H1 (cell line): ENCODE measurements at regions not wholly inside any gene's neighbourhood (a gene's known extent, or its start where the extent isn't known, plus 50 kb on each side); places are given as distances from the start of the nearest gene placed in this dataset.

Experiments used
- CTCF ChIA-PET: fragments of 300-600 bp; sonication (Branson Sonifier 250); formaldehyde crosslinking; loops from one replicate; lab custom pipeline; 2021; ENCODE audit not compliant: partially characterized antibody; lab: Charles Lee
- POLR2A ChIA-PET: fragments of 300-600 bp; sonication (Branson Sonifier 250); formaldehyde crosslinking; loops from one replicate; lab custom pipeline; 2021; ENCODE audit warnings: inconsistent platforms; ENCODE audit not compliant: partially characterized antibody; lab: Charles Lee
- DNase-seq, 2 experiments: peaks; one replicate each; pipeline versions ENCODE4 v3.0.0 to v3.0.0-alpha.2; 2010 to 2022; ENCODE audit warnings: low spot score in 2 of 2, low read depth in 1 of 2, mixed read lengths in 1 of 2
- FAIRE-seq: peaks from 2 replicates; lab custom pipeline; 2011; peaks lifted over from hg19 to GRCh38; lab: Jason Lieb, UNC
- H2AFZ ChIP-seq: 2 replicates; pipeline ENCODE4 v1.8.1; 2012; ENCODE audit warnings: low read length, inconsistent platforms
- H2AK5ac ChIP-seq: 2 replicates; pipeline ENCODE4 v1.6.1; 2013; ENCODE audit warnings: low read depth, low read length
- H2BK120ac ChIP-seq: replicated peaks from 2 replicates; pipeline ENCODE3; 2013; ENCODE audit warnings: low read depth, low read length, inconsistent platforms
- H2BK12ac ChIP-seq: 2 replicates; pipeline ENCODE4 v1.6.1; 2013; ENCODE audit warnings: low read depth, low read length
- H2BK15ac ChIP-seq: 2 replicates; pipeline ENCODE4 v1.6.1; 2013; ENCODE audit warnings: low read length
- H2BK20ac ChIP-seq: 2 replicates; pipeline ENCODE4 v1.6.1; 2013; ENCODE audit warnings: low read length
- H2BK5ac ChIP-seq: 2 replicates; pipeline ENCODE4 v1.6.1; 2013; ENCODE audit warnings: low read depth, low read length
- H3K14ac ChIP-seq: 2 replicates; pipeline ENCODE4 v1.6.1; 2013; ENCODE audit warnings: inconsistent platforms; ENCODE audit not compliant: insufficient read length
- H3K18ac ChIP-seq: 2 replicates; pipeline ENCODE4 v1.6.1; 2013; ENCODE audit warnings: low read length; ENCODE audit errors: extremely low read depth
- H3K23ac ChIP-seq: 2 replicates; pipeline ENCODE4 v1.6.1; 2013; ENCODE audit warnings: inconsistent platforms; ENCODE audit not compliant: insufficient read length
- H3K23me2 ChIP-seq: 2 replicates; pipeline ENCODE4 v1.6.1; 2013; ENCODE audit warnings: low read depth, low read length
- H3K27ac ChIP-seq: 2 replicates; pipeline ENCODE4 v1.6.1; 2011; ENCODE audit warnings: low read depth, low read length, inconsistent platforms
- H3K27me3 ChIP-seq, 4 experiments: replicated peaks in 1 of 4; 1 replicate in 1 of 4; 2 replicates in 3 of 4; pipeline versions ENCODE4 v1.6.1 to v1.8.1; 2011 to 2013; ENCODE audit warnings: low read length in 3 of 4, mild to moderate bottlenecking in 3 of 4, inconsistent platforms in 2 of 4, mixed read lengths in 2 of 4, moderate library complexity in 1 of 4; ENCODE audit not compliant: control insufficient read depth in 3 of 4, insufficient read depth in 3 of 4; ENCODE audit errors: extremely low read depth in 1 of 4
- H3K36me3 ChIP-seq, 4 experiments: 2 replicates each; pipeline versions ENCODE4 v1.6.1 to v1.8.1; 2011 to 2013; ENCODE audit warnings: mild to moderate bottlenecking in 4 of 4, low read length in 3 of 4, moderate library complexity in 2 of 4, control low read depth in 1 of 4, inconsistent platforms in 1 of 4; ENCODE audit not compliant: insufficient read depth in 4 of 4, control insufficient read depth in 2 of 4
- H3K4ac ChIP-seq: replicated peaks from 2 replicates; pipeline ENCODE3; 2013; ENCODE audit warnings: low read length, low read depth, mixed read lengths, inconsistent platforms; ENCODE audit not compliant: insufficient read length
- H3K4me1 ChIP-seq, 4 experiments: replicated peaks in 1 of 4; 1 replicate in 1 of 4; 2 replicates in 3 of 4; pipeline versions ENCODE4 v1.6.1 to v1.8.1; 2011 to 2013; ENCODE audit warnings: low read length in 3 of 4, inconsistent platforms in 2 of 4, mixed read lengths in 1 of 4; ENCODE audit not compliant: insufficient read depth in 4 of 4, control insufficient read depth in 3 of 4
- H3K4me2 ChIP-seq, 2 experiments: 2 replicates each; pipeline versions ENCODE4 v1.6.1 to v1.8.1; 2011 to 2013; ENCODE audit warnings: low read depth in 2 of 2, low read length in 2 of 2, control low read depth in 1 of 2, inconsistent platforms in 1 of 2, mild to moderate bottlenecking in 1 of 2; ENCODE audit not compliant: insufficient read depth in 1 of 2
- H3K4me3 ChIP-seq, 4 experiments: fragments of 200-600, 300-600 bp in 1 of 4; sonication (generic), shearing (Covaris generic), sonication (Bioruptor Twin) in 1 of 4; 2 replicates each; pipeline versions ENCODE4 v1.5.1 to v1.8.1; 2011 to 2016; ENCODE audit warnings: low read length in 4 of 4, low read depth in 3 of 4, control low read depth in 2 of 4, inconsistent platforms in 2 of 4, mild to moderate bottlenecking in 2 of 4, mixed read lengths in 1 of 4, moderate library complexity in 1 of 4; ENCODE audit not compliant: insufficient read depth in 2 of 4; ENCODE audit errors: extremely low read depth in 1 of 4
- H3K56ac ChIP-seq: replicated peaks from 2 replicates; pipeline ENCODE3; 2013; ENCODE audit warnings: low read depth, mild to moderate bottlenecking, mixed read lengths, low read length, inconsistent platforms; ENCODE audit not compliant: insufficient read length
- H3K79me1 ChIP-seq: 2 replicates; pipeline ENCODE4 v1.6.1; 2013; ENCODE audit warnings: low read depth, low read length, control low read depth
- H3K79me2 ChIP-seq, 2 experiments: 2 replicates each; pipeline versions ENCODE4 v1.6.1 to v1.8.1; 2012 to 2013; ENCODE audit warnings: low read length in 2 of 2, mild to moderate bottlenecking in 2 of 2, inconsistent platforms in 1 of 2; ENCODE audit not compliant: insufficient read depth in 2 of 2, control insufficient read depth in 1 of 2
- H3K9ac ChIP-seq, 4 experiments: replicated peaks in 1 of 4; 1 replicate in 1 of 4; 2 replicates in 3 of 4; pipeline versions ENCODE4 v1.6.1 to v1.8.1; 2011 to 2013; ENCODE audit warnings: low read depth in 3 of 4, low read length in 3 of 4, control low read depth in 2 of 4, mild to moderate bottlenecking in 2 of 4, moderate library complexity in 2 of 4, inconsistent platforms in 1 of 4; ENCODE audit errors: extremely low read depth in 1 of 4
- H3K9me3 ChIP-seq, 2 experiments: 2 replicates each; pipeline versions ENCODE4 v1.6.1 to v1.8.1; 2012 to 2013; ENCODE audit warnings: mild to moderate bottlenecking in 2 of 2, moderate library complexity in 2 of 2, control low read depth in 1 of 2, inconsistent platforms in 1 of 2, low read depth in 1 of 2, low read length in 1 of 2, mixed read lengths in 1 of 2; ENCODE audit not compliant: insufficient read depth in 2 of 2
- H4K20me1 ChIP-seq, 2 experiments: replicated peaks in 1 of 2; 2 replicates each; pipeline versions ENCODE3 to v1.8.1; 2011 to 2013; ENCODE audit warnings: inconsistent platforms in 2 of 2, low read length in 2 of 2, mild to moderate bottlenecking in 1 of 2; ENCODE audit not compliant: insufficient read depth in 2 of 2, control insufficient read depth in 1 of 2
- H4K5ac ChIP-seq: 2 replicates; pipeline ENCODE4 v1.6.1; 2013; ENCODE audit warnings: low read length, low read depth, mixed read lengths, inconsistent platforms; ENCODE audit not compliant: insufficient read length
- H4K8ac ChIP-seq: 2 replicates; pipeline ENCODE4 v1.8.0; 2013; ENCODE audit warnings: mild to moderate bottlenecking, moderate library complexity, low read length, inconsistent platforms; ENCODE audit not compliant: insufficient read depth; ENCODE audit errors: extremely low read depth
- H4K91ac ChIP-seq: replicated peaks from 2 replicates; pipeline ENCODE3; 2013; ENCODE audit warnings: low read length, mixed read lengths, inconsistent platforms; ENCODE audit not compliant: insufficient read length
- CEBPB ChIP-seq: IDR thresholded peaks from 2 replicates; pipeline ENCODE4 v1.6.1; 2012; ENCODE audit warnings: low read depth, low read length
- CREB1 ChIP-seq: IDR thresholded peaks from 2 replicates; pipeline ENCODE4 v1.6.1; 2012; ENCODE audit warnings: inconsistent platforms
- CTBP2 ChIP-seq: IDR thresholded peaks from 2 replicates; pipeline ENCODE4 v1.7.0; 2011; ENCODE audit warnings: borderline replicate concordance, mild to moderate bottlenecking, moderate library complexity, mixed read lengths, low read length; ENCODE audit not compliant: insufficient read depth, insufficient read length
- GABPA ChIP-seq: IDR thresholded peaks from 2 replicates; pipeline ENCODE4 v1.6.1; 2011; ENCODE audit warnings: mild to moderate bottlenecking, low read length, moderate library complexity, borderline replicate concordance; ENCODE audit not compliant: insufficient read depth
- HDAC6 ChIP-seq: IDR thresholded peaks from one replicate; pipeline ENCODE4 v1.7.1; 2012; ENCODE audit warnings: low read depth, mild to moderate bottlenecking, inconsistent platforms, low read length, moderate library complexity
- KDM5A ChIP-seq: fragments of 200-600 bp; IDR thresholded peaks from 2 replicates; pipeline ENCODE4 v1.7.1; 2012; ENCODE audit warnings: mild to moderate bottlenecking, low read length, inconsistent platforms, mixed read lengths
- SAP30 ChIP-seq: fragments of 300-600 bp; sonication (generic); IDR thresholded peaks from 2 replicates; pipeline ENCODE4 v1.7.1; 2012; ENCODE audit warnings: low read length, moderate library complexity, mild to moderate bottlenecking, inconsistent platforms; ENCODE audit not compliant: insufficient read depth, insufficient replicate concordance
- SUZ12 ChIP-seq: fragments of 200-600 bp; sonication (generic); IDR thresholded peaks from 2 replicates; pipeline ENCODE4 v1.6.1; 2012; ENCODE audit warnings: mild to moderate bottlenecking, inconsistent platforms, low read length, moderate library complexity, mixed read lengths
- TAF1 ChIP-seq: IDR thresholded peaks from 2 replicates; pipeline ENCODE4 v1.6.1; 2011; ENCODE audit warnings: mild to moderate bottlenecking, low read depth, low read length
- TAF7 ChIP-seq: optimal IDR thresholded peaks from 2 replicates; pipeline ENCODE3; 2011; ENCODE audit warnings: low read depth, mild to moderate bottlenecking, inconsistent platforms, low read length, moderate library complexity, borderline replicate concordance
- TBP ChIP-seq: IDR thresholded peaks from 2 replicates; pipeline ENCODE4 v1.6.1; 2011; ENCODE audit warnings: low read depth, low read length, improper control_type of control experiment
- TCF12 ChIP-seq: IDR thresholded peaks from 2 replicates; pipeline ENCODE4 v1.6.1; 2011; ENCODE audit warnings: low read depth, mild to moderate bottlenecking, low read length
- USF2 ChIP-seq: IDR thresholded peaks from 2 replicates; pipeline ENCODE4 v1.6.1; 2011; ENCODE audit warnings: low read length, improper control_type of control experiment
- ZNF274 ChIP-seq: IDR thresholded peaks from 2 replicates; pipeline ENCODE4 v1.7.0; 2012; ENCODE audit warnings: low read length, borderline replicate concordance; ENCODE audit errors: extremely low read depth
- WGBS, 2 experiments: shearing (Covaris generic) in 1 of 2; methylation state at CpG; one replicate each; pipeline versions ENCODE4 v1.1.6 to v1.1.7; 2013 to 2015; ENCODE audit warnings: low lambda C conversion rate in 2 of 2, mixed read lengths in 2 of 2, inconsistent platforms in 1 of 2, low coverage in 1 of 2, missing lambda C conversion rate in 1 of 2; ENCODE audit not compliant: insufficient replicate concordance in 2 of 2, insufficient coverage in 1 of 2, insufficient read length in 1 of 2; ENCODE audit errors: extremely low coverage in 1 of 2, missing lambda C conversion rate in 1 of 2; 5-methylcytosine and 5-hydroxymethylcytosine counted together

GRCh38 chr5:33277061-33277650, 163.6 kb upstream of the TARS1 start:
- Histone ChIP-seq H3K4me3 (no peak overlapping the region), H2BK15ac (no peak overlapping the region), H3K4me1 (no peaks in the 10 kb centered on the region), H4K5ac (no peak overlapping the region), H3K14ac (no peak overlapping the region), H4K8ac (no peak overlapping the region), H3K18ac (no peak overlapping the region), H3K23me2 (no peaks in the 10 kb centered on the region), H3K27ac (no peak overlapping the region), H2BK12ac (no peak overlapping the region), H3K56ac (no peak overlapping the region), H2BK5ac (no peak overlapping the region), H3K27me3 (no peaks in the 10 kb centered on the region), H4K91ac (no peak overlapping the region), H3K4ac (no peak overlapping the region), H3K4me2 (no peak overlapping the region), H3K36me3 (no peaks in the 10 kb centered on the region), H3K79me1 (no peaks in the 10 kb centered on the region), H2AFZ (no peak overlapping the region), H3K9me3 (no peaks in the 10 kb centered on the region), H3K79me2 (no peaks in the 10 kb centered on the region), H3K23ac (no peak overlapping the region), H3K9ac (no peak overlapping the region), H2BK20ac (no peak overlapping the region), H2AK5ac (no peak overlapping the region), H2BK120ac (no peak overlapping the region), H4K20me1 (no peaks in the 10 kb centered on the region)
- WGBS, 2 experiments = 93% methylated on average over 3 of the region's 3 CpGs; no CpG with 5 or more reads in 1 of the 2 experiments
- ChIA-PET POLR2A (no interaction called here), CTCF (interaction anchor here (0.9 to 1.4 kb wide), 5 partner anchors 9 to 443 kb away, joined by 3 to 5 read pairs (median 3); no protein-coding TSS in a partner anchor)
- FAIRE-seq (no peak), DNase-seq (no peak)
- TF ChIP-seq CTBP2 = no peak
- TF ChIP-seq TBP = no peak
- no peak for TF ChIP-seq ZNF274
- no peak for TF ChIP-seq CEBPB
- TF ChIP-seq GABPA = no peak
- TF ChIP-seq CREB1 = no peak
- no peak for TF ChIP-seq TAF1
- TF ChIP-seq HDAC6 = no peak
- TF ChIP-seq KDM5A = no peak
- TF ChIP-seq TAF7 = no peak
- TF ChIP-seq SUZ12 = no peak
- TF ChIP-seq USF2 = no peak
- no peak for TF ChIP-seq SAP30
- TF ChIP-seq TCF12 = no peak
